GM21526 (cell line): ENCODE measurements at regions not wholly inside any gene's neighbourhood (a gene's known extent, or its start where the extent isn't known, plus 50 kb on each side); places are given as distances from the start of the nearest gene placed in this dataset.
"Not testable (repeated sequence)": the region's sequence is repeated elsewhere in the genome, so short reads cannot be mapped to it uniquely, and the experiment has no call there.

Experiments used
- ATAC-seq: cut with Tn5 transposase; IDR thresholded peaks from one replicate; pipeline ENCODE4 v1.9.1; 2021; ENCODE audit warnings: moderate library complexity; ENCODE audit not compliant: unreplicated experiment, low FRiP score

DNA sequence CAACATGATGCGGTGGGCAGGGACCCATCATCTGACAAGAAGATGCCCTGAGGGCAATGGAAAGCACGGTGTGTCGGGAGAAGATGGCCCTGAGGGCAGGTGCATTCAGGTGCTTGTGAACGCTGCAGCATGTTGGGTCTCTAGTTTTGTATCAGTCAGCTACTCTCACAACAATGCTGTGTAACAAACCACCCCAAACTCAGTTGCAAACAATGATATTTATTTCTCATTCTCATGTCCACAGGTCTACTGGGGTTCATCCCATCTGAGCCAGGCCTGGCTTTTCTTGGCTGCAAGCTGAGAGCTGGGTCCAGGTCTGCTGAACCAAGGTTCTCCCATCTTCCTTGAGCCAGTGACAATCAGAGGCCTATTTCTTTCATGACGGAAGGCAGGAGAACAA lies 461.6 kb downstream of the PREX1 start:
- no peak for ATAC-seq

DNA sequence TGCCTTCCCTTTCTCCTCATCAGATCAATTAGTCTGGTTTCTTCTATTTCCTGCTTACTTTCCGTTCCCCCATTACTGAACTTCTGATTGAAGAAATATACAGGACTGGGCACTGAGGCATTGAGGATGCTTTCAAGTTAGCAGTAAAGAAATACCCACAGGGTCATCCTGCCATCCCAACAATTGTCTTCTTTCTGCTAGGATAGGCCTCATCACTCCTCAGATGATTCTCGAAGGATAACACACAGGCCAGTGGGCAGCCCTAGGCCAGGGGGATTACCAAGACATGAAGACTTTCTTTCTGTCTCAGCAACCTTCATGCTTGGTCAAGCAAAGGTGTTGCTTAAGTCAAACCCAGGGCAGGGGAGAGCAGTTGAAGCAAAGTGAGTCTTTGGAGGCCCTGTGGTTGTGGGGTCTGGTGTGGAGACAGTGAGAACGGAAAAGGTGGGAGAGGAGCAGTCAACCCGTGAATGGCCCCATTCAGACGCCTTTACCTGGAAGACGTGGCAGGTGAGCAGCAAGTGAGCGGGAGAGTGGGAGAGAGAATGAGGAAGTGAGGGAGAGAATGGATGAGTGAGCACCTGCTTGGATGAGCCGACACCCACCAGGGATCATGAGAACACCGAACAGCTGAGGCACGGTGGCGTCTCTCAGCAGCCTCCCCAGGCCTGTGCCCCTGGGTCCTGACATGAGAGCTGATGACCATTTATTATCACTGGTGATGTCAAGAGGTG lies 462.9 kb downstream of the PREX1 start:
- no peak for ATAC-seq

DNA sequence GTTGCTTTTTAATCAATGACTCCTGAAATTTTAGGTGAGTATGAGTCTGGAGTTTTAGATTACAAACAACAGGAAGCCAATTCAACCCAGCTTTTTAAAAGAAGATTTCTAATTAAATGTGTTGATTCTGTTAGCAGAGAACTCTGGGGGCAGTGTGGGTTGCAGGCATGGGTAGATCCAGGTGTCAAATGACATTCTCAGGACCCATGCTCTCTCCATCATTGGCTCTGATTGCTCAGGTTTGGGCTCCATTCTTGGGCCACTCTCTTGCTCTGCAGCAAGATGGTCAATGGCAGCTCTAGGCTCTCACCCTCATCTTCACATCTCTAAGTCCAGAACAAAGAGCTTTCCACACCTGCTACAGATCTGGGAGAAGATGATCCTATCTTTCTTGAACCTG lies 463.7 kb downstream of the PREX1 start:
- ATAC-seq, result no peak

DNA sequence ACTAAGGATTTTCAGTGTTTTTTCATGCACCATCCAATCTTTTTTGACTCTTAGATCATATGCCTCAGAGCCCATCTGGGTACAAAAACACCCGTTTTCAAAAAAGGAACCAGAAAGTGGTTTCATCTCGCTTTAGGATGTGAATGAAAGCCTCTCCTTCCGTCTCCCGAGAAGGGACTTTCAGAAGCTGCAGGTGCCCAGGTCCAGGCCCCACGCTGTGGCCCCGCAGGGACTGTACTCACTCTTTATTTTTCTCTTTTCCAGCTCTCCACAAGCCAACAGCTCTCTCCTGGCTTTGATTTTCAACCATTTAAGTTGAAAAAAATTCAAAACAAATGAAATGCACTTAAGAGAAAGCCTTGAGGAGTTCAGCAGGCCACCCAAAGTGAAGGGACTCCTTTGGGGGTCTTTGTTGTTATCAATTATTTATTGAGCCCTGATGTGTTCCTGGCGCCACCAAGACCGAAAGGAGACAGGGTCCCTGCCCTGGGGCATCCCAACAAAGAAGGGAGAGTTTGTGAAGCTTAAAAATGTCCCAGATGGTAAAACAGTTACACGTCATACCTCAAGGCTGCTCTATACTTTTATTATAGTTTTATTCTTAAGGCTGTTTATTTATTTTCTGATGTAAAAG lies 467.3 kb downstream of the PREX1 start:
- ATAC-seq, result peak; percentile 38

DNA sequence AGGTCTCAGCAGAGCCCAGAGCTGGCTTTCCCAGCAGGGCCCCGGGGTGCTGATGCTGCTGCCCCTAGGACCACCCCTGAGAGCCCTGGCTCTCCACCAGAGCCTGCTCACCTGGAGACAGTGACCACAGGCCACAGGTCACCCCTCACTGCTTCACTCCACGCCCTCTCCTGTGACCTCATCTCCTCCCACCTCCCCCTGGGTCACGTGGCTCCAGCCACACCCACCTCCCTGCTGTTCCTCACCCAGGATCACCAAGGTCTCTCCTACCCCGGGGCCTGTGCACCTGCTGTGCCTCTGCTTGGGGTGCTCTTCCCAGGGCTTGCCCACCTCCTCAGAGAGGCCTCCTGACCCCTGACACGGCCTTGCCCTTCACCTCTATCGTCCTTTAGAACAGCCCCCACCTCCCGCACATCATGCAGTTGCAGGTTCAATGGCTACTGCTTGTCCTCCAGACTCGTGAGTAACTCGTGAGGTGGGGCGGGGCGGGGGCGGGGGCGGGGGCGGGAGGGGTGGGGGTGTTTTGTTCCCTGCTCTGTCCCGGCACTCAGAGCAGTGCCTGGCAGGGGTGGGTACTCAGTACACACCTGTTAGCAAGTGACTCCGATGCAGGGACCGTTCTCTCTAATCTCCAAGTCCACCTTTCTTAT lies 468.0 kb downstream of the PREX1 start:
- peak; percentile 65 for ATAC-seq

DNA sequence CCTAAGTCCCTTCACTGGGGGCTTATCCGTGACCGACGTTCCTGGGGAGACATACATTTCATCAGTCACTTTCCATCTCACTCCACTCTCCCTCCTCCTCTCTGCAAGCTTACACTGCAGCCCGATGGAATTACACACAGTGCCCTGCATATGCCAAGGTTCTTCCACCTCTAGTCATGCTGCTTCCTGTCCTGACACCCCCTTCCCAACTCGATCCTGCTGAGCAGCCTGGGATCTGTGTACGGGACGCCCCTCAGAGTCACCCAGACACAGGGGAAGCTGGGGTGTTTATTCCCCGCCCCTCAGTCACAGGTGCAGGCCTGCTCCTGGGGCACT lies 468.8 kb downstream of the PREX1 start:
- not testable (repeated sequence) for ATAC-seq

DNA sequence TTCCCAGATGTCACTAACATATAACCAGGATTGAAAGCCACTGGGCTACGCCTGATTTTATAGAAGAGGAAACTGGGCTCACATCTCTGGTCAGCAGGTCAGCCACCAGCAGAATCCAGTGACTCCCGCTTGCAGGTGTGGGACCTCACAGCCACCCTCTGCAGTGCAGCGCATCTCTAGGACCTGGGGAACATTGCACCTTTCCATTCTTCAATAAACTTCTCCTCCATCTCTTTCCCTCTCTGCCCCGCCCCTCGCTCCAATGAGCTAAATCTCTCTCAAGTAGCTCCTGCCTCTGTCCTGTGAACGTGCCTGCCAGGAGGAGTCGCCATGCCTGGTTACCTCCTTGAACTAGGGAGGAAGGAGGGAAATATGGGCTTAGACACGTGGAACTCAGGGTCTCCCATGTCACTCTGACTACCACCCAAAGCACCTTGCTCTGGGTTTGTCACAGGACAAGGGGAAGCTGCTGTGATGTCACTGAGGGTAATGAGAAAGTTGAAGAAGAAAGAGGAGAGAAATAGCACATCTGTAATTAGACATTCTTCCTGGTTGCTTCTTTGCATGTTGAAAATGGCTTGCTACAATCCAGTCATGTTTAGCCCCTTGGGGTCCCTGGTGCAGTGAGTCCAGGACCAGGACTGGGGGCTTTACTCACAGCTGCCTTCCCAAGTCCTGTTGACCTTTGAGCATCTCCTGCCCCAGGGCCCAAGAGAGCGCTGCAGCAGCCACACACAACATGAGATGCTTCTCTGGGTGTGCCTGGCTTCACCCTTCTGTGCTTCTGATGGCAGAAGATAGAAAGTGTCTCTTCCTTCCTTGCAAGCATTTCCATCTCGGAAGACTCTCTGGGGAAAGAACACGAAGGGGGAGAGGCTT lies 469.4 kb downstream of the PREX1 start:
- ATAC-seq, result no peak

DNA sequence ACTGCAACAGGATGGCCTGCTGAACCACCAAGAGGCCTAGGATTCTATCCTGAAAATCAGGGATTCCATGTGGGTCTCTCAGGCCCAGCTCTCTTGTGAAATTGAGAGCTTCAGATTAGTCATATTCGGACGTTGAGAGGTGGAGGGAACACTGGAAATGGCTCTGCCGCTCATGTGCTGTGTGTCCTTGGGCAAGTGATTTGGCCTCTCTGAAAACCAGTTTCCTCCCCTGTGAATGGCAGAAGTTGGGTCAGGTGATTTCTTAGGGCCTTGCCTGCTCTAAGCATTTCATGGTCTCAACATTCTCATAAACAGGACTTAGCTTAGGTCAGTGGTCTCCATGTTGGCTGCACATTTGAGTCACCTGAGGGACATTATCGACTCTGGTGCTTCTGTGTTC lies 470.1 kb downstream of the PREX1 start:
- ATAC-seq, result no peak

DNA sequence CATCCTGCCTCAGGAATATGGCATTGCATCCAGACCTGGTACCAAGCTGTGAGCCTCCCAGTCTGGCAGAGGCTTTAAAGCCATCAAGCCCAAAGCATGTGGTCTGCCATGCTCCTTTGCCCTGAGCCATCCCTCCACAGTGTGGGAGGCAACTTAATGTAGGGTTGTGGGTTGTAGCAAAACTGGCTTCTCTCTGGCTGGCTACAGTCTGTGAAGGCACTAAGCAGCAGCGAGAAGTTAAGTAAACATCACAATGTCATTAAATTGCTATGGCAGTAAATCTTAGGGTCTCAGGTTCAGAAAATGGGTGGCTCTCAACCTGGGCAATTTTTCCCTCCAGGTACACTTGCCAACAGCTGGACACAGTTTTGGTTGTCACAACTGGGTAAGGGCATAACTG lies 472.9 kb downstream of the PREX1 start:
- ATAC-seq, result no peak

DNA sequence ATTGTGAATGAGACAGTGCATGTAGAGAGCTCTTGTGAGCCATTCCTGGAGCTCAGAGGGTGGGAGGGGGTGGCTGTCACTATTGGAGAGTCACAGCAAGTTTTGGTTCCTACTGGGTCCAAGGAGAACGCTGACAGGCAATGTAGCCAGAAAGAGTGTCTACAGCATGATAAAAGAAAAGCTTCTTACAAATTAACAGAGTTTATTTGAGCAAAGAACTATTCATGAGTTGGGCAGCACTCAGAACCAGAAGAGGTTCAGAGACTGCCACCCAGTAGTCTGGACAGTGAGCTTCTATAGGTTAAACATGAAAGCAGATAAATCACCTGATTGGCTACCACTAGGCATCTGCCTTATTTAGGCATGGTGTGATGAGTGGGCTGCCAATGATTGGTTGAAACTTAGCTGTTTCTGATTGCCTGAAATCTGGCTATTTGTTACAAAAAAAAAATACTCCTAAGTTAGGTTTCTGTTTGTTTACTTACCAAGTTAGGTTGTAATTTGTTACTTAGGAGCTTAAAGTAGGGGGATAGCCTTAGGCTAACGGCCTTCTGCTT lies 473.4 kb downstream of the PREX1 start:
- no peak for ATAC-seq

DNA sequence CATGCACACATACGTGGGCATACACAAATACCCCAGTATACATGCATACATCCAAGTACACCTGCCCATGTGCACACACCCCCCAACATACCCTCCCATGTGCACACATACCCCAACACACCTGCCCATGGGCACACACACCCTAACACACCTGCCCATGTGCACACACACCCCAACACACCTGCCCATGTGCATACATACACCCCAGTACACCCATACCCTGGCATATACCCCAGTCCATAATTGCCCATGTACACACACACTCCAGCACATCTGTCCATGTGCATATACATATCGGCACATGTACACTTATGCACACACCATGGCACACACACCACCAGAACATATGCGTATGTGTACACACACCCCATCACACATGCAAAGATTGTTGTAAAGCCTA lies 475.2 kb downstream of the PREX1 start:
- ATAC-seq, result no peak

DNA sequence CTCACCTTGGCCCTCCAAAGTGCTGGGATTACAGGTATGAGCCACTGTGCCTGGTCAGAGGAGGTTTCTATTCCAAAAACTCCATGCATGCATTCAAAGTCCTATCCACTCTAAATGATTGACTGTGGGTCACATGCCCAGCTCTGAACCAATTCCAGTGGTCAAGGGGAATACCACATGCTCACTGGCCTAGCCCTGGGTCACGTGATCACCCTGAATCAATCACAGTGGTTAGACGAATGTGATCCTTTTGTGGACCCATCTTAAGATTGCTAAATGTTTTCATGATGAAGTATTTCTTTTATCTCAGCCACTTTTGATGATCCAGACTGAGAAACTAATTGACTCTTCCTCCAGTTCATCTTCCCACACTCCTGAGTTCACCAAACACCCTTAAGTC lies 475.8 kb downstream of the PREX1 start:
- no peak for ATAC-seq

DNA sequence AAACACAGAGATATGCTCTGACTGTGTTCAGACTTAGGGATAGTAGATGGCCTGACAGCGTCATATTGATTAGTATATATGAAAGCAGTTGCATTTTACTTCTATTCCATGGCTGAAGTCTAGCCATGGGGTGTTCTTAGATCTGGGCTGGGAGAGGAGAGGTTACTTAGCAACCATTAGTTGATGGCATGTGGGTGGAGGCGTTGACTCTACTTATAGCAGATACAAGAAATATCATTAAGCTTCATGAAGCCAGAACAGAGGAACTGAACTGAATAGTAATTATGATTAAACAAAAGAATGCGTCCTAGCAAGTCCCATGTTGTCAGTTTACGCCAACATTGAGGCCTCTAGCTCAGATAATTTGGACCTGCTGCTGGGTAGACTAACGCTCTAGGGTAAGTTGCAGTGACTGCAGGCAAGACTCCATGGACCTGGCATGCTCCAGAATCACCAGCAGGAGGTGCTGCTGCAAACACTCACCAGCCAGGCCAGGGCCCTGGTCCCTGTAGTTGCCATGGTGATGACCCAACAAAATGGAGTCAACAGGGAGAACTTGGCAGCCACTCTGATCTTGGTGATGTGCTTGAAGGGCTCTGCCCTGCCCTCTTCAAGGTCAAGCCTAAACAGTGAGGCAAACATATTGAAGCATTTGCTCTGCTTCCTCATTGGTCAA lies 477.3 kb downstream of the PREX1 start:
- ATAC-seq, result no peak

DNA sequence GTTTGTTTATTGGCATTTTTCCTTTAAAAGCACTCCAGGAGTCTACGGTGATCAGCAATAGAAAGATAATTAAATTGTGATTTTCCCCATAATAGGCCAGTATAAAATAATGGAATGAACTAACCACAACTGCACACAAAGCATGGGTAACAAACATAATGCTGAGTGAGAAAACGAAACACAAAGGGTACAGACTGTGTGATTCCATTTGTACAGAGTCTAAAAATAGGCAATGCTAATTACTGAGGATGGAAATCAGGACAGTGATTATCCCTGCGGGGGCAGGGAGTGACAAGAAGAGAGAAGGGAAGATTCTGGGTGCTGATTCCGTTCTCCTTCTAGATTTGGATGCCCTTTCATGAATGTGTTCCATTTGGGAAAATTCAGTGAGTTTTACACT lies 478.1 kb downstream of the PREX1 start:
- no peak for ATAC-seq

DNA sequence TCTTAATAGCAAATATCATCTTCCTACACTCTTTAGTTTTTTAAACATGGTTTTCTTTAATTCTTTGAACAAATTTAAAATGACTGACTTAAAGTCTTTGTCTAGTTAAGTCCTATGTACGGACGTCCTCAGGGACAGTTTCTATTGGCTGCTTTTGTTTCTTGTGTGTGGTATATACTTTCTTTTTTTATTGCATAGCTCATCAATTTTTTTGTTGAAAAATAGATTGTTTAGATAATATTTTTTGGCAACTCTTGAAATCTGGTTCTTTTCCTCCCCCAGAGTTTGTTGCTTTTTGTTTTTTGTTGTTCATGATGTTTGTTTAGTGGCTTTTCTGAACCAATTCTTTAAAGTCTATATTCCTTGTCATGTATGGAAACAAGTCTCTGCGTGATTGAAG lies 479.8 kb downstream of the PREX1 start:
- ATAC-seq, result no peak

DNA sequence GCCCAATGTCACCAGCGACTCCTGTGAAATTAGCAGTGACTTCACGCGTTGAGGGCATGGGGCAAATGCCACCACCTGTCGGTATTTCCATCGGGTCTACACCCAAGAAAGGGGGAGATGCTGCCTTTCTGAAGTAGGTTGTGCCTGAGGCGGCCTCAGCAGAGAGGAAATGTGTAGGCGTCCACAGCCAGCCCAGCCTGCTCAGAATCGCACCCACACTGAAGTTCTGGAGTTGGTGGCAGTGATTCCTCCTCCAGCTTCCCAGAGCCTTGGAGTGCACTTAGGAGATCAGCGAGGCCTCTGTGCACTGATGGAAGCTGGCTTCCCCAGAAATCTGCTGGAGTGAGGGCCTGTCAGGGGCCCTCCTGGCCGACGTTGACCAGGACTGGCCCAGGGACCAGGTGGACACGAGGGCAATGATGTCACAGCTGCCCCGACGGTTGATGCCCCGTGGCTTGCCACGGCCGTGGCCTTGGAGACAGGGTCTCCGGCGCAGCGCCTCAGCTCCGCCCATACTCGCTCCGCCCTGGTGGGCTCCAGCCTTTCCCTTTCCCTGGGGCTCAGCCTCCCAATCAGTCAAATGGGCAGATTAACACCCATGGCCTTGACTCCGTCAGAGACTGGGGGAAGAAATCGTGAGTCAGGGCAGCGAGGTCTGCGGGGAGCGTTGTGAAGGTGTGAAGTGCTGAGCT lies 484.8 kb downstream of the PREX1 start:
- ATAC-seq, result no peak

DNA sequence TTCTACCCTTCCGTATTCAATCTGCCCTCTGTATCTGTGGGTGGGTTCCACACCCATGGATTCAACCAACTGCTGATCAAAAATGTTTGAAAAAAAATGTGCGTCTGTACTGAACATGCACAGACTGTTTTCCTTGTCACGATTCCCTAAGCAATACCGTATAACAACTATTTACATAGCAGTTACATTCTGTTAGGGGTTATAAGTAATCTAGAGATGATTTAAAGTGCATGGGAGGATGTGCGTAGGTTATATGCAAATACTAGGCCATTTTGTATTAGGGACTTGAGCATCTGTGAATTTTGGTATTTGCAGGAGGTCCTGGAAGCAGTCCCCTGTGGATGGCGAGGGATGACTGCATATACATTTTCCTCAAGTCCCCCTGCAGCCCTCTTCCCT lies 486.9 kb downstream of the PREX1 start:
- ATAC-seq, result no peak

DNA sequence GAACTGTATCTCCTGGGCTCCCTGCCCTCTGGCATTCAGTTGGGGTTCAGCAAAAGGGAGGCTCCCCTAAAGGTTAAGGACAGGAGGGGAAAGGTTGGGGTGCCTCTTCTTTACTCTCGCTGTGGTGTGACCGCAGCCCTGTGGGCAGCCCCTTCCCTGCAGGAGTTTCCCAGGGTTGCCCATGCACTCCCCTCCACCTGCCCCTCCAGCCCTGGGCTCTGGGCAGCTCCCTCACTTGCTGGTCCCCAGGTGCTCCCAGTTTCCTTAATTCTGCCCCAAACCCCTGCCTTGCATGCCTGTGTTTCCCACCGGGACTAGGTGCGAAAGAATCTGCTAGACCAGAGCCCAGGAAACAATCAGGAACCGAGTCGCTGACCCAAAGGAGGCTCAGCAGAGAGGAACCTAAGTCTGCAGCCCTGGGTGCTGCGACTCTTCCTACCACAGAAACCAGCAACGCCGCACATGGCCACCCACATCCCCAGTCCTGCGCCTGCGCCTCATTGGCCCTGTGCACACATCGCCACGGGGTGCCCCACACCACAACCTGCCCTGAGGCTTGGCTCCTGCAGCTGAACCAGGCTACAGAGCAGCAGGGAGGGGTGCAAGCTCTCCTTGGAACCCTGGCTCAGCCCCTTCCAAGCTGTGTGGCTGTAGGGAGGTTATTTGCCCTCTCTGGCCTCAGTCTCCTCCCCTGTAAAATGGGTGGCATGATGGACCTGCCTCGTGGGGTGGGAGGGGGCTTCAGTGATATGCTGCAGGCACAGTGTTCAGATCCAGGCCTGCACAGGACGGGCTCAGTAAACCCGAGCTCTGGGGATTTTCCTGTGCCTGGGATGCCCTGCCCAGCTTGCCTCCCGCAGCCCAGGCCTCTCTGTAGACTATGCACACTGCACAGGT lies 487.6 kb downstream of the PREX1 start:
- ATAC-seq, result no peak
